ENCODE measurements at regions not wholly inside any gene's neighbourhood (a gene's known extent, or its start where the extent isn't known, plus 50 kb on each side); places are given as distances from the start of the nearest gene placed in this dataset.

- Mint-ChIP-seq H3K36me3 (no peaks in the 10 kb centered on the region), H3K27me3 (no peaks in the 10 kb centered on the region)
These were observed 667.6 kb upstream of the ACVR2A start for GRCh38 chr2:147177071-147177857.

GRCh38 chr2:147174824-147175254 lies 670.0 kb upstream of the ACVR2A start:
- no peak overlapping the region for H3K27ac Mint-ChIP-seq
- no peaks in the 10 kb centered on the region for H3K4me1 Mint-ChIP-seq (ENCODE audit: low read depth)
- no peaks in the 10 kb centered on the region for H3K27me3 Mint-ChIP-seq
- no peaks in the 10 kb centered on the region for H3K36me3 Mint-ChIP-seq
- H3K4me3 Mint-ChIP-seq, result no peak overlapping the region
- peaks cover 4% of the 10 kb centered on the region for H3K9me3 Mint-ChIP-seq (ENCODE audit: low read depth)

More at GRCh38 chr2:147177071-147177857, 667.6 kb upstream of the ACVR2A start:
- H3K27ac Mint-ChIP-seq, result no peak overlapping the region
- peaks cover 7% of the 10 kb centered on the region for H3K4me1 Mint-ChIP-seq (ENCODE audit: low read depth)
- H3K9me3 Mint-ChIP-seq (ENCODE audit: low read depth), result peaks cover 4% of the 10 kb centered on the region
- no peak overlapping the region for H3K4me3 Mint-ChIP-seq

- no peaks in the 10 kb centered on the region for H3K36me3 Mint-ChIP-seq
- H3K9me3 Mint-ChIP-seq (ENCODE audit: low read depth), result peaks cover 3% of the 10 kb centered on the region
- no peaks in the 10 kb centered on the region for H3K27me3 Mint-ChIP-seq
- no peak overlapping the region for H3K27ac Mint-ChIP-seq
- H3K4me3 Mint-ChIP-seq, result no peak overlapping the region
- H3K4me1 Mint-ChIP-seq (ENCODE audit: low read depth), result no peaks in the 10 kb centered on the region
These were observed 671.0 kb upstream of the ACVR2A start for GRCh38 chr2:147173798-147174197.

- Mint-ChIP-seq H3K36me3 (no peaks in the 10 kb centered on the region), H3K4me3 (no peak overlapping the region), H3K9me3 (ENCODE audit: low read depth) (no peaks in the 10 kb centered on the region), H3K4me1 (ENCODE audit: low read depth) (no peaks in the 10 kb centered on the region), H3K27ac (no peak overlapping the region), H3K27me3 (no peaks in the 10 kb centered on the region)
These were observed 671.6 kb upstream of the ACVR2A start for GRCh38 chr2:147173189-147173581.

- no peaks in the 10 kb centered on the region for H3K9me3 Mint-ChIP-seq (ENCODE audit: low read depth)
- no peak overlapping the region for H3K27ac Mint-ChIP-seq
- no peaks in the 10 kb centered on the region for H3K36me3 Mint-ChIP-seq
- no peaks in the 10 kb centered on the region for H3K27me3 Mint-ChIP-seq
- no peak overlapping the region for H3K4me3 Mint-ChIP-seq
- no peaks in the 10 kb centered on the region for H3K4me1 Mint-ChIP-seq (ENCODE audit: low read depth)
These were observed 672.2 kb upstream of the ACVR2A start for GRCh38 chr2:147172493-147173188.

GRCh38 chr2:147171941-147172340 lies 672.9 kb upstream of the ACVR2A start:
- no peaks in the 10 kb centered on the region for H3K27me3 Mint-ChIP-seq
- H3K9me3 Mint-ChIP-seq (ENCODE audit: low read depth), result no peaks in the 10 kb centered on the region
- H3K4me1 Mint-ChIP-seq (ENCODE audit: low read depth), result no peaks in the 10 kb centered on the region
- no peak overlapping the region for H3K4me3 Mint-ChIP-seq
- H3K36me3 Mint-ChIP-seq, result no peaks in the 10 kb centered on the region
- no peak overlapping the region for H3K27ac Mint-ChIP-seq

- Mint-ChIP-seq H3K27ac (no peak overlapping the region), H3K4me1 (ENCODE audit: low read depth) (no peaks in the 10 kb centered on the region), H3K36me3 (no peaks in the 10 kb centered on the region), H3K27me3 (no peaks in the 10 kb centered on the region), H3K9me3 (ENCODE audit: low read depth) (no peaks in the 10 kb centered on the region), H3K4me3 (no peak overlapping the region)
These were observed 673.9 kb upstream of the ACVR2A start for GRCh38 chr2:147170932-147171331.

- H3K36me3 Mint-ChIP-seq, result no peaks in the 10 kb centered on the region
- H3K4me3 Mint-ChIP-seq, result no peak overlapping the region
- H3K27me3 Mint-ChIP-seq, result no peaks in the 10 kb centered on the region
These were observed 679.0 kb upstream of the ACVR2A start for GRCh38 chr2:147165697-147166382.

GRCh38 chr2:147164563-147164962 lies 680.3 kb upstream of the ACVR2A start:
- H3K27me3 Mint-ChIP-seq, result no peaks in the 10 kb centered on the region
- no peak overlapping the region for H3K27ac Mint-ChIP-seq
- H3K4me3 Mint-ChIP-seq, result no peak overlapping the region
- no peaks in the 10 kb centered on the region for H3K4me1 Mint-ChIP-seq (ENCODE audit: low read depth)
- H3K9me3 Mint-ChIP-seq (ENCODE audit: low read depth), result no peaks in the 10 kb centered on the region
- no peaks in the 10 kb centered on the region for H3K36me3 Mint-ChIP-seq

More at GRCh38 chr2:147165697-147166382, 679.0 kb upstream of the ACVR2A start:
- Mint-ChIP-seq H3K4me1 (ENCODE audit: low read depth) (no peaks in the 10 kb centered on the region), H3K9me3 (ENCODE audit: low read depth) (no peaks in the 10 kb centered on the region), H3K27ac (no peak overlapping the region)

GRCh38 chr2:147161746-147162145 lies 683.1 kb upstream of the ACVR2A start:
- Mint-ChIP-seq H3K4me1 (ENCODE audit: low read depth) (no peaks in the 10 kb centered on the region), H3K27ac (no peak overlapping the region), H3K9me3 (ENCODE audit: low read depth) (no peaks in the 10 kb centered on the region), H3K36me3 (no peaks in the 10 kb centered on the region), H3K27me3 (no peaks in the 10 kb centered on the region), H3K4me3 (no peak overlapping the region)

GRCh38 chr2:147156970-147157369 lies 687.9 kb upstream of the ACVR2A start:
- Mint-ChIP-seq H3K4me3 (no peak overlapping the region), H3K27ac (no peak overlapping the region), H3K36me3 (no peaks in the 10 kb centered on the region), H3K9me3 (ENCODE audit: low read depth) (no peaks in the 10 kb centered on the region), H3K27me3 (no peaks in the 10 kb centered on the region), H3K4me1 (ENCODE audit: low read depth) (no peaks in the 10 kb centered on the region)

GRCh38 chr2:147150241-147150635 lies 694.6 kb upstream of the ACVR2A start:
- Mint-ChIP-seq H3K36me3 (no peaks in the 10 kb centered on the region), H3K4me1 (ENCODE audit: low read depth) (no peaks in the 10 kb centered on the region), H3K4me3 (no peak overlapping the region), H3K9me3 (ENCODE audit: low read depth) (no peaks in the 10 kb centered on the region), H3K27ac (no peak overlapping the region), H3K27me3 (peaks cover 5% of the 10 kb centered on the region)

- Mint-ChIP-seq H3K9me3 (ENCODE audit: low read depth) (no peaks in the 10 kb centered on the region), H3K27ac (no peak overlapping the region), H3K36me3 (no peaks in the 10 kb centered on the region), H3K4me1 (ENCODE audit: low read depth) (no peaks in the 10 kb centered on the region), H3K27me3 (peaks cover 5% of the 10 kb centered on the region), H3K4me3 (no peak overlapping the region)
These were observed 695.1 kb upstream of the ACVR2A start for GRCh38 chr2:147149575-147150240.

GRCh38 chr2:147147802-147148201 lies 697.0 kb upstream of the ACVR2A start:
- Mint-ChIP-seq H3K4me1 (ENCODE audit: low read depth) (no peaks in the 10 kb centered on the region), H3K4me3 (no peak overlapping the region)

GRCh38 chr2:147141930-147142329 lies 702.9 kb upstream of the ACVR2A start:
- H3K27ac Mint-ChIP-seq, result no peak overlapping the region
- no peaks in the 10 kb centered on the region for H3K36me3 Mint-ChIP-seq
- H3K27me3 Mint-ChIP-seq, result peaks cover 4% of the 10 kb centered on the region
- H3K9me3 Mint-ChIP-seq (ENCODE audit: low read depth), result no peaks in the 10 kb centered on the region
- H3K4me1 Mint-ChIP-seq (ENCODE audit: low read depth), result no peaks in the 10 kb centered on the region
- H3K4me3 Mint-ChIP-seq, result no peak overlapping the region

More at GRCh38 chr2:147147802-147148201, 697.0 kb upstream of the ACVR2A start:
- Mint-ChIP-seq H3K27ac (no peak overlapping the region), H3K9me3 (ENCODE audit: low read depth) (no peaks in the 10 kb centered on the region), H3K36me3 (no peaks in the 10 kb centered on the region), H3K27me3 (peaks cover 5% of the 10 kb centered on the region)

All from activated naive CD8-positive, alpha-beta T cell (primary cell).